GM18498 (cell line): ENCODE measurements at regions not wholly inside any gene's neighbourhood (a gene's known extent, or its start where the extent isn't known, plus 50 kb on each side); places are given as distances from the start of the nearest gene placed in this dataset.

Experiments used
- ATAC-seq: cut with Tn5 transposase; IDR thresholded peaks from one replicate; pipeline ENCODE4 v1.9.1; 2021; ENCODE audit warnings: mild to moderate bottlenecking, moderate library complexity; ENCODE audit not compliant: unreplicated experiment

GRCh38 chr5:86970361-86970760 is 297.3 kb upstream of the RASA1 start:
- ATAC-seq = no peak

GRCh38 chr5:86971034-86971571 is 296.6 kb upstream of the RASA1 start:
- peak; percentile 78 for ATAC-seq

GRCh38 chr5:86974955-86975354 is 292.7 kb upstream of the RASA1 start:
- no peak for ATAC-seq

GRCh38 chr5:86977190-86977589 is 290.5 kb upstream of the RASA1 start:
- no peak for ATAC-seq

- ATAC-seq = no peak
Observed at GRCh38 chr5:86977808-86978207, 289.9 kb upstream of the RASA1 start.

- ATAC-seq = no peak
Observed at GRCh38 chr5:86979811-86980411, 287.8 kb upstream of the RASA1 start.

- no peak for ATAC-seq
Observed at GRCh38 chr5:86981898-86982297, 285.8 kb upstream of the RASA1 start.

- no peak for ATAC-seq
Observed at GRCh38 chr5:86983208-86983607, 284.5 kb upstream of the RASA1 start.

GRCh38 chr5:86986837-86987236 is 280.8 kb upstream of the RASA1 start:
- no peak for ATAC-seq

- ATAC-seq = no peak
Observed at GRCh38 chr5:86997516-86997915, 270.2 kb upstream of the RASA1 start.

GRCh38 chr5:86999951-87000350 is 267.7 kb upstream of the RASA1 start:
- ATAC-seq = no peak

- no peak for ATAC-seq
Observed at GRCh38 chr5:87002485-87002884, 265.2 kb upstream of the RASA1 start.

GRCh38 chr5:87004101-87004500 is 263.6 kb upstream of the RASA1 start:
- no peak for ATAC-seq

GRCh38 chr5:87007737-87008136 is 259.9 kb upstream of the RASA1 start:
- no peak for ATAC-seq

- ATAC-seq = no peak
Observed at GRCh38 chr5:87008751-87009560, 258.7 kb upstream of the RASA1 start.

GRCh38 chr5:87010736-87011135 is 256.9 kb upstream of the RASA1 start:
- no peak for ATAC-seq

- no peak for ATAC-seq
Observed at GRCh38 chr5:87015901-87016300, 251.8 kb upstream of the RASA1 start.

- ATAC-seq = peak; percentile 94
Observed at GRCh38 chr5:87020099-87020934, 247.4 kb upstream of the RASA1 start.

GRCh38 chr5:87022415-87022814 is 245.3 kb upstream of the RASA1 start:
- no peak for ATAC-seq

- ATAC-seq = peak; percentile 46
Observed at GRCh38 chr5:87027570-87027969, 240.1 kb upstream of the RASA1 start.

- no peak for ATAC-seq
Observed at GRCh38 chr5:87029951-87030350, 237.7 kb upstream of the RASA1 start.
